HG03196 (cell line): ENCODE measurements at regions not wholly inside any gene's neighbourhood (a gene's known extent, or its start where the extent isn't known, plus 50 kb on each side); places are given as distances from the start of the nearest gene placed in this dataset.

Experiments
- ATAC-seq: cut with Tn5 transposase; IDR thresholded peaks from one replicate; pipeline ENCODE4 v1.9.1; 2021; ENCODE audit not compliant: unreplicated experiment

DNA sequence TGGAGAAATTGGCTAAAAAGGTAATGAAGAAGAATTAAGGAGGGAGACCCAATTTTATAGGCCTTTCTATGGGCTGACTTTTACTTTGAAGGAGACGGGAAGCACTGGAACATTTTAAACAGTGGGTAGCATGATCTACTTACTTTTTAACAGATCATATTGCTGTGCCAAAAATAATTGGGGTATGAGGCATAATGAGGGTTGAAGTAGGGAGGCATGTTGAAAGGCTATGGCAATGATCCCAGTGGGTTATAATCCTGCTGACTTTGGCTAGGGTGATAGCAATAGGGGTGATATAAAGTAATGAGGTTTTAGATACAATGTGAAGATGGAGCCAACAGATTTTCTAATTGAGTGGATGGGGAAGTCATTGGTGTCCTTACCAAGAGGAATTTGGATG lies 73.2 kb downstream of the GPR37 start:
- no peak for ATAC-seq

DNA sequence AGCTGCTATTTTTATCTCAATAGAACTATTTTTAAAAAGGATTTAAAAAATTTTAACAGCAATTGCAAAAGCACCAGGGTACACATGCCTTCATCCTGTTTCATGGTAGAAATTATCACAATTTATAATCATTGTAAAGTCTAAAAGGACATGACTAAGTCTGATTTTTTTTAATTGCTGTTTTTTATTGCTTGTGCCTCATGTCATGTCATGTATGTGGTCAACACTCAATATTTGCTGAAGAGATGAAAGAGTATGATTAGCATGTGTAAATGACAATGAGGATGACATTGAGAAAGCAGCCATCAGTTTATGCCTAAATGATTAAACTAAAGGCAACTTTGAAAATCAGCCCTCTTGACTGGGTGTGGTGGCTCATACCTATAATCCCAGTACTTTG lies 74.8 kb downstream of the GPR37 start:
- no peak for ATAC-seq

DNA sequence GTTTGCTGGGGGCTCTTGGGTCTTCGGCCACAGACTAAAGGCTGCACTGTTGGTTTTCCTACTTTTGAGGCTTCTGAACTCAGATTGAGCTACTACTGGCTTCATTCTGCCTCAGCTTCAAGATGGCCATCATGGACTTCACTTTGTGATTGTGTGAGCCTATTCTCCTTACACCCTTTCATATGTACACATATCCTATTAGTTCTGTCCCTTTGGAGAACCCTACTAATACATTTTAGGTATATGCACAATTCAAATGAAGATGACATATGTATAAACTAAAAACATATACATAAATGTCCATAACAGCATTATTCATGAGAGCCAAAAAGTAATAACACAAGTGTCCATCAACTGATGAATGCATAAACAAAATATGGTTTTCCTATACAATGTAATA lies 75.7 kb downstream of the GPR37 start:
- no peak for ATAC-seq

DNA sequence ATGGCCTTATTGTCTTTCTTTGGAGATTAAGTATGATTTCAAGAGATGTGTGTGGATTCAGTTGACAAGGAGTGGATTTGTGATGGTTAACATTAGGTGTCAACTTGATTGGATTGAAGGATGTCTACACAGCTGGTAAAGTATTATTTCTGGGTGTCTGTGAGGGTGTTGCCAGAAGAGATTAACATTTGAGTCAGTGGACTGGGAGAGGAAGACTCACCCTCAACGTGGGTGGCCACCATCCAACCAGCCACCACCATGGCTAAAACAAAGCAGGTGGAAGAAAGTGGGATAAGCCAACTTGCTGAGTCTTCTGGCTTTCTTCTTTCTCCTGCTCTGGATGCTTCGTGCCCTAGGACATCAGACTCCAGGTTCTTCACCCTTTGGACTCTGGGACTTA lies 76.1 kb downstream of the GPR37 start:
- ATAC-seq, result no peak

DNA sequence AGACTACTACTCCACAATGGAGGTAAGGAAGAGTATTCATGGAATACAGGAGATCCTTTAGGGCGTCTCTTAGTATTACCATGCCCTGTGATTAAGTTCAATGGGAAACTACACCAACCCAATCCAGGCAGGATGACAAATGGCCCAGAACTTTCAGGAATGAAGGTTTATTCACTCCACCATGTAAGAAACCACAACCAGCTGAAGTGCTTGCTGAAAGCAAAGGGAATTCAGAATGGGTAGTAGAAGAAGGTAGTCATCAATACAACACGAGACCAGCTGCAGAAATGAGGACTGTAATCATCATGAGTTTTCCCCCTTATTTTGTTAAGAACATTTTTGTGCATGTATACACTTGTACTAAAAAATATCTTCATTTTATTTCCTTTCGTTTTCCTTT lies 76.6 kb downstream of the GPR37 start:
- ATAC-seq, result no peak

DNA sequence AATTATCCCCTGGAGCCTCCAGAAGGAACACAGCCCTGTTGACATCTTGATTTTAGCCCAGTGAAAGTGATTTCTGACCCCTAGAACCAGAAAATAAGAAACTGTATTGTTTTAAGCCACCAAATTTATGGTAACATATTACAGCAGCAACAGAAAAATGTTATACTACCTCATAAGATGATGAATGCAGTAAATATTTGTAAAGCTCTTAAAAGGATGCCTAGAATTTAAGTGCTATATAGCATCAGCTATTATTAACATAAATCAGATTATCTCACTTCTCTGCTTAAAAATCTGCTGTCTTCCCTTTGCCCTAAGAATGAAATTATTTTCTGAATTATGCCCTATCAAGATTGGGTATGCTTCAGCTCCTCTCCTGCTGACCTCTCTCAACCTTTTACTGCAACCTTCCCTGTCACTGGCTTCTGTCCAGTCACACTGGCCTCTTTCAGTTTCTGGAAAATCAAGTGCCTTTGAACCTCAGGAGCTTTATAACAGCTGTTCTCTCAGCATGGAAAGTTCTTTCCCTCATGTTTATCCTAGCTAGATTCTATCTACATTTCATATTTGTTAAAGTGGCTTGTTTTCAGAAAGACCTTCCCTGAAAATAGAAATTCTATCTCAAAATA lies 78.9 kb downstream of the GPR37 start:
- no peak for ATAC-seq

DNA sequence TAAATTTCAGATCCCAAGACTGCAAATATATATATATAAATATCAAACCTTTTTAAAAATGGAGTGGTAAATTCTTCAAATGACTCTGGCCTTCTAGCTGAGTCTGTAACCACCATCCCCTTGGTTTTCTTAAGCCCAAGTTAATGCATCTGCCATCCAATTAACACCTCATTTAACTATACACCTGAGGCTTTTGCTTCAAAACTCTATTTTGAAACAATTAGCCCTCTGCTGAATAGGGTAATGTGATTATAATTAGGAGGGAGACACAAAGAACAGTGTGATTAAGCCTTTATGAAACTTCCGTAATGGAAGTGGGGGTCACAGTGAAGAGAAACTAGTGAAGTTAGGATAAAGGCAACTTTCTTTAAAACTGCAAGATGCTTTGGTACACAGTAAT lies 83.6 kb downstream of the GPR37 start:
- ATAC-seq, result no peak

DNA sequence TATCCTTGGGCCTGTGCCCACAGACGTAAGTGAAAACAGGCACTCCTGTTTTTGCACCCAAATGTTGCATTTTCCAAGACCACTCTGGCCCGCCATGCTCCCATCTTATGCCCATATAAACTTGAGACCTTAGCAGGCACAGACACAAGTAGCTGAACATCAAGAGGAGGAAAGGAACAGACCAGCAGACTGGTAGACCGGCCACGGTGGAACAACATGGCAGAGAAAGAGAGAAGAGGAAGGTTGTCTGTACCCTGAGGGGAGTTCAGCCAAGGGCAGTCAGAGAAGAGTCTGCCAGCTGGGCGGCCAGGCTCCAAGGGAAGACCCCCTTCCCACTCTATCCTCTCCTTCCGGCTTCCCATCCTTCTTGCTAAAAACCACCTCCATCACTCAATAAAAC lies 85.3 kb downstream of the GPR37 start:
- ATAC-seq, result no peak

DNA sequence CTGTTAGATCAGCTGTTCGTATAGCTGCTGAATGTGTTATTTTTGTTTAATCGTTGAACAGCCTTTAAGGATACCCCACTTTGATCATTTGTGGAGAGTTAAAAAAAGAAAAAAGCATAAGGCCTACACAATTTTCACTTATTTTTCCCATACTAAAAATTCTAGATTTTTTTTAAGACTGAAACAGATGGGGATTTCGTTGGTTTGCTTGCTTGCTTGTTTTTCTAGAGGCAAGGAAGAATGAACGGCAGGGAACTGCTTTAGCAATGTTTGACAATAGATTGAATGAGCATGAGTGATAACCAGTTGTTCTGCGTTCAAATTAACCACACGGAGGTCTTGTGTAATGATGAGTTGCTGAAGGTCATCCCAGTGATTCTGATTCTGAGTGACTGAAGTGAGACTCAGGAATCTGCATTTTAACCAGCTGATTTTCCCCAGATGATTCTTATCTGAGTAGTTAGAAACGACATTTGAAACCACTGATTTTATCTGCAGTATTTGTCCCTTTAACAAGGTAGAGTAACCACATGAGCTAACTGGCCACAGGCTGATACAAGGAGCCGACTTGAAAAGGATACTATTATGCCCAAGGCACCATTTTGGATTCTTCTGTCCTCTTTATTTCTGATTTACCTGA lies 85.9 kb downstream of the GPR37 start:
- ATAC-seq, result no peak

DNA sequence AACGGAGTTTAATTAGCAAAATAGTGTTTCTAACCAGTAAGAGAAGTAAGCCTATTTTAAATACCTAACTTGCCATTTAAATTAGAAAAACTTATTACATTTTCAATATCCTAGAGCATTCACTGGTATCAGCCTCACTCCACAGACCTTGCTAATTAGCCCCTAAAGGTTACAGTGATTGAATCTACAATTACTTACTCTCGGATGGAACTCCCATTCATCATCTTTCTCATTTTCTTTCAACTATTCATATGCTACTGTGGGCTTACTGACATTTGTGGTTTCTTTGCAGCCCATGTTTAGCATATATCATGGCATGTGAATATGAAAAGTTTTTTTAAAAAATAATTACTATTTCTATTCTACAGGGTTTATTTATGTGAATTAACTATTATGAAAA lies 86.4 kb downstream of the GPR37 start:
- no peak for ATAC-seq

DNA sequence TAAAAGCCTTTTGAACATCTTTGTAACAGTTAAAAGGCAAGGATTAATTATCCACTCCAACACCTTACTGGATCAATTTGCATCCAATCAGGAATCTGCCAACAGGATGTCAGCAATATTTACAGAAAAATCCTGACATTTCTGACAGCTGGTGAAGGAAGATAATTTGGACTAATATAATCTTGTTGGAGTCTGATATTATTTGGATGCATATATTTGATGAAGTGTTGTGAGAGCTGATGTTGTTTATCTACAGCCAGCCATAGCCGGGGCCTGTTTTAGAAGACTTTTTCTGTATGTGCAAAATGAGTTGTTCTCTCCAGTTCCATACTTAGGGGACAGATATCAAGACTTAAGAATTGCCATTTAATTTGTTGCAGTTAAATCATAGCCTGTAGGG lies 91.1 kb downstream of the GPR37 start:
- ATAC-seq, result no peak

DNA sequence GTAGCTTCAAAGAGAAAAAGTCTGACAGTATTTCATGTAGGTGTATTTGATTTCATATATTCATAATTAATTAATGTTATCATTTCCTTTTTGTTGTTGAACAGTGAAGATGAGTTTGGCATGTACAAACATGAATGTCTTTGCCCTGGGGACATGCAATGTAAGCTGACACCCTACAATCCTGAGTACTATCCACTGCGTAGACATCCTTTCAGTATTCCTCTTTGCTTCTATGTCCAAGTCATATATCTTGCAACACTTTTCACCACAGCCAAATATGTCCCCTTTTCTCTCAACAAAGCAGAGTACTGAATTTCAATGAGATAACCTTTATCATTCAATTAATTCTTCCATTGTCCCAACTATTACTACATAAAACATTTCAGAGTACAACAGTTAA lies 93.6 kb downstream of the GPR37 start:
- ATAC-seq, result no peak

DNA sequence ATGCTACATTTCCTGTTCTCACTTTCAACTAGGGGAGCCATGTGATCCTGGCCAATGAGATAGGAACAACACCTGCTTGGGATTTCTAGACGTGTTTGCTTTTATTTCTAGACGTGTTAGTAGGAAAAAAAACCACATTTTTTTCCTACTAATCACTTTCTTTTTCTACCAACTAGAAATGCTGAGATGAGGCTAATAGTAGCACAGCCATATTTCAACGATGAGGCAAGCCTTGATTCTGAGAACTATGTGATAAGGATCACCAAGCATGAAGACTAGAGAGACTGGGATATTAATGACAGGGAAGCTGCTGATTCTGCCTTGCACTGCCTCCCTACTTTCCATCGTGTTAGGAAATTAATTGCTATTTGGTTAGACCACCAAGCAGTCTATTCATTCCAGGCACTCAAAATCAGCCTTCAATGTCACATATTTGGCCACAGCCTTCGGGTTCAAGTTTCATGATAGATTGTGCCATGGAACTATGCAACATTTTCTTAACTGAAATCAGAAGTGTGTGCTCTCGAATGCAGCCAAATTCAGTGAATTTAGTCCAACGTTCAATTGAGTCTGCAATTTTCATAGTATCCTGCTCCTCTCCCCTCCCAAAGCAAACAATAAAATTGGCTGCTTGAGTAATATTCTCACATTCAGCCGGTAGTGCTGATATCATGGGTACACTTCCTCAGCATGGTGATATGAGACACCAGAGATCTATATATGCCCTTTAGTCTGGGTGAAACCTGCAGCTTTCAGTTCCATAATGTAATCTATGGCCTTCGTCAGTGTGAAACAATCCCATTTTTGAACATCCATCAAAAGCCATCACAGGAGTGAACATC lies 98.1 kb downstream of the GPR37 start:
- ATAC-seq, result no peak

DNA sequence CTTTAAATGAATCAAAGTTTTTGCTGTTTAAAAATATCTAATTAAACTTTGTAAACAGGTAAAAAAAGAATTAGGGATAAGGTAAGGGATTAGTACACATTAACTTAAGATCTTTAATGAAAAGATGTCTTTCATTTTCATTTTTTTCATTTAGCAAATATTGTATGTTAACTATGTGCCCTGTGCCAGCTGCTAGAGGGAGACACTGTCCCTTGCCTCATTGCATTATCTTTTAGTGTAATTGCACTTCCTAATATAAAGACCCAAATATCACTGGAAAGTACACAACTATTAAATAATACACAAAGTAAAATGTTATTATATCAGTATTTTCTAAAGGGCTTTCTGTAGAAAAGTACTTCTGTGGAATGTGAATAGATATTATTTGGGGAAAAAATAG lies 102.7 kb downstream of the GPR37 start:
- no peak for ATAC-seq

DNA sequence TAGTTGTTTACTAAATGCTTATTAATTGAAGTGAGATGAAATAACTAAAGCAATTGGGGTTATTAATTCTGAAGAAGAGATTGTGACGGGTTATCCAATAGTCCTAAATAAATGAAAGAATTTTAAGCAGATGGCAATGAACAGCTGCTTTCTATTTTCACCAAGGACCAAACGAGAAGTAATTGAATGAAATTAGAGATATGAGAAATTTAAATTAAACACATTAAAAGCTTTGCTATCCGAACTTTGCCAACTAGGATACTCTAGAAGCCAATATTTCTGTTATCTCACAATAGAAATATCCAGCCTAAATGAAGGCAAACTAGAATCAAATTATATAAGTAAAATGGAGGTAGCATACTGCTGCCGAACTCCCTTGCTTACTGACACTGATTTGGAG lies 103.2 kb downstream of the GPR37 start:
- ATAC-seq, result no peak

DNA sequence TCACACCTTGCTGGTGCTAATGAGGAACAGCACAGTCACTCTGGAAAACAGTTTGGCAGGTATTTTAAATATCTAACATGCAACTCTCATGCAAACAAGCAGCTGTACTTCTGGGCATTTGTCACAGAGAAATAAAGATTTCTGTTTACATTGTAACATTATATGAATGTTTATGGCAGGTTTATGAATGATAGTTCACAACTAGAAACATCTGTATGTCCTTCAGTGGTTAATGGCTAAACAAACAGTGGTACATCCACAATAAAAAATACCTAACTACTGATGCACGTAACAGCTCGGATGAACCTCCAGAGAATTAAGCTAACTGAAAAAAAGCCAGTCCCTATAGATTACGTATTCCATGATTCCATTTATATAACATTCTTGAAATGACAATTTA lies 109.6 kb downstream of the GPR37 start:
- ATAC-seq, result no peak

DNA sequence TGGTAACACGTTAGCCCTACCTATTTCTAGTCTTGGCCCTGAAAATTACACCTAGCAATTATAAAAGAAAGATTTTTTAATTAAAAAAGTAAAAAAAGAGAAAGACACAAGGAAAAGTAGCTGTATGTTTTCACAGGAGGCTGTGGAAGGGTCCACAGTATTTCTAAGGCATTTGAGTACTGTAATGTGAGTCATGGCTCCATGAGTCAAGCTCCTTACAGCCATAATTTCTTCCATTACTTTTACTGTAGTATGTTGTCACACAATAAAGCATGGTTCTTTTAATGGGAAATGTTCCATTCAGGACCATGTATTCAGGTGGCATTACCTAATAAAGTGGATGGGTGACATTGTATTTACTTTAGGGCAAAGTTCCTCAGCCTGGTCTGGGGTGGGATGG lies 113.4 kb downstream of the GPR37 start:
- ATAC-seq, result no peak

DNA sequence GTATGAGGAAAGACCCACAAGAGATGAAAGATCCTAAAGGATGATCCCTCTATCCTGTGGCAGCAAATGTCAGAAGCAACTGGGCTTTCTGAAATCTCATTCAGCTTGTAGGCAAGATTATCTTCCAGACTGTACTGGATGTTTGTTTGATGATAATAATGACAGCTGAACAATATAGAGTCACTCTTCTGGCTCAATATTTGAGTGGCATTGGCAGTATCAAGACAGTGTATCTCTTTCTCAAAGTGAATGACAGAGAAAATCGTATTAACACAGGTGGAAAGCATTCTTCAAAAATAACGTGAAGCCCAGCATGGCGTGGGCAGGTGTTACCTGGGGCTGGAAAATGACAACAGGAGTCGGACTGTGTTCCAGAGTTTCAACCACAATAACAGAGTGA lies 114.5 kb downstream of the GPR37 start:
- no peak for ATAC-seq

DNA sequence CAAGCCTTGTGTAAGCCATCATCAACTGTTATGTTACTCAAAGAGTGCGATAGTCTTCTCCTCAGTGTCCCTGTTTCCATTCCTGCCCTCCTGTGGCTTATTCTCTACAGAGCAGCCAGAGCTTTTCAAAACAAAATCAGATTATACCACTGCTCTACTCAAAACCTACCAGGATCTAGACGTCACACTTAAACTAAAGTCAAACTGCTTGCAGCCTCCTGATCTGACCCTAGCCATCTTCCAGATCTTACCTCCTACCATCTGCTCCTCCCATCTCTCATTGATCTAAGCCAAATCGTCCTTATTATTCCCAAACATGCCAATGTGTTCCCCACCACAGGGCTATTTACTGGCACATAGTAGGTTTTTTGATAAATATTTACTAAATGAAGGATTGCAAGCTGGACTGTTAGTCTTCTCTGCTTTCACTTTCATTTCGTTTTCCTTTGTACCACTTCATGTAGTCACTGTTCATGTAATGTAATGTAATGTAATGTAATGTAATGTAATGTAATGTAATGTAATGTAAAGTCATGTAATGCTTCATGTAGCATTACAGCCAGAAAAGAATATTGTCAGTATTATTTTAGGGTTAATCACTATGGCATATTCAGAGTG lies 116.1 kb downstream of the GPR37 start:
- ATAC-seq, result no peak

DNA sequence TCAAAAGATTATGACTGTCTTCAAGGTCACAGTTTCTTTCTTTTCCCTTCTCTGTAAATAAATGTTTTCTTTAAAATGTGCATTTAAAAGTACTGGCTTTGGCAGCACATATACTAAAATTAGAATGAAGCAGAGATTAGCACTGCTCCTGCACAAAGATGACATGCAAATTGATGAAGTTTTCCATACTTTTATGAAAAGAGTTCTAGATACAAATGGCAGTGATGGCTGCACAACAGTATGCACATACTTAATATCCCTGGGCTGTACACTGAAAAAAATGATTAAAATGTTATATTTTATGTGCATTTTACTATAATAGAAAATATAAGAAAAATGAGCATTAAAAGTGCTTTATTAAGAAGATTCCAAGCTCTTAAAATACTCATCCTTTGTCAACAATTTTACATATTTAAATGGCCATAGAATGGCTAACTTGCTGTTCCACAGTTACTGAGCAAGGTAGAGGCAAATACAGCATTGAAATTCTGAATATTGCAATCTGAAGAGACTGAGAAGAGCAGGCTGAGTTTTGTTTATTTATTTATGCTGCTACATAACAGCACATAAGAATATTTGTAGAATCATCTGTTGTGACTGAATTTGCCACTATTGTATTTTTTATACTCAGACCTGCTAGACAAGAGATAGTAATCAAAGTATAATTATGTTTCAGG lies 117.8 kb downstream of the GPR37 start:
- no peak for ATAC-seq

DNA sequence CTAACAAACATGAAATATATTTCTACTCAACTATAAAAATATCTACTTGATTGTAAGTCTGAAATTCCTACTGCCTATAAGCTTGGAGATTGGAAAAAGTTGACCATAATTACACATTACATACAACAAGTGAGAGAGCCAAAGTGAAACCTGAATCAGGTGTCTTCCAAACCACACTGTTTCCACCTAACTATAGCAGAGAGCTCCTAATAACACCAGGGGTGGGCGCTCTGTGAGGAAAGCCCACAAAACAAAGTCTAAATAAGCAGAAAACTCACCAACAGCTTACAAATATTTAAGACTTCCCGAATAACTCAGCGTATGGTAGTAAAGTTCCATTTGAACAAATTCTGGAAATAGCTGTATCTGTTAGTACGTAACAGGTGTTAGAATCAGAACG lies 119.9 kb downstream of the GPR37 start:
- no peak for ATAC-seq
